ENCODE measurements at regions not wholly inside any gene's neighbourhood (a gene's known extent, or its start where the extent isn't known, plus 50 kb on each side); places are given as distances from the start of the nearest gene placed in this dataset.
A peak's percentile ranks its signal among the peaks of the same experiment; 100 is the strongest.

- no peak overlapping the region for H3K27ac ChIP-seq (ENCODE audit: low read length)
Observed at GRCh38 chr9:38229504-38230155, 160.6 kb upstream of the SHB start.

GRCh38 chr9:38229104-38229500 lies 160.1 kb upstream of the SHB start:
- no peak overlapping the region for H3K9ac ChIP-seq (ENCODE audit: low read length)
- no peaks in the 10 kb centered on the region for H3K36me3 ChIP-seq (replicated peaks; ENCODE audit: low read depth, low read length)
- H3K27me3 ChIP-seq (ENCODE audit: low read depth, low read length) = peaks cover 11% of the 10 kb centered on the region; the same call in 1 of the 2 replicates
- TF ChIP-seq CTCF (IDR thresholded peaks at IDR 0.05; ENCODE audit: low read depth, low read length) (no peak), EZH2phosphoT487 (IDR thresholded peaks at IDR 0.05; ENCODE audit: low read depth) (no peak)
- H3K4me1 ChIP-seq (ENCODE audit: low read length) = peaks cover 19% of the 10 kb centered on the region
- H3K4me3 ChIP-seq (ENCODE audit: low read length) = no peak overlapping the region
- H4K20me1 ChIP-seq (ENCODE audit: insufficient read depth, low read length) = no peaks in the 10 kb centered on the region
- no peak overlapping the region for H3K4me2 ChIP-seq (ENCODE audit: low read length)
- H2AFZ ChIP-seq (ENCODE audit: low read depth, low read length) = no peak overlapping the region
- no peak overlapping the region for H3K27ac ChIP-seq (ENCODE audit: low read length)
- no peaks in the 10 kb centered on the region for H3K79me2 ChIP-seq (ENCODE audit: low read length)
- H3K9me3 ChIP-seq (ENCODE audit: insufficient read depth, low read length) = no peaks in the 10 kb centered on the region

More at GRCh38 chr9:38229504-38230155, 160.6 kb upstream of the SHB start:
- Histone ChIP-seq H3K36me3 (replicated peaks; ENCODE audit: low read depth, low read length) (no peaks in the 10 kb centered on the region), H3K4me3 (ENCODE audit: low read length) (no peak overlapping the region), H3K9me3 (ENCODE audit: insufficient read depth, low read length) (no peaks in the 10 kb centered on the region), H3K4me1 (ENCODE audit: low read length) (peaks cover 19% of the 10 kb centered on the region), H3K27me3 (ENCODE audit: low read depth, low read length) (peaks cover 11% of the 10 kb centered on the region; the same call in 1 of the 2 replicates), H3K4me2 (ENCODE audit: low read length) (no peak overlapping the region), H4K20me1 (ENCODE audit: insufficient read depth, low read length) (no peaks in the 10 kb centered on the region), H2AFZ (ENCODE audit: low read depth, low read length) (no peak overlapping the region), H3K79me2 (ENCODE audit: low read length) (no peaks in the 10 kb centered on the region), H3K9ac (ENCODE audit: low read length) (no peak overlapping the region)
- no peak for TF ChIP-seq EZH2phosphoT487 (IDR thresholded peaks at IDR 0.05; ENCODE audit: low read depth)
- no peak for TF ChIP-seq CTCF (IDR thresholded peaks at IDR 0.05; ENCODE audit: low read depth, low read length)

DNA sequence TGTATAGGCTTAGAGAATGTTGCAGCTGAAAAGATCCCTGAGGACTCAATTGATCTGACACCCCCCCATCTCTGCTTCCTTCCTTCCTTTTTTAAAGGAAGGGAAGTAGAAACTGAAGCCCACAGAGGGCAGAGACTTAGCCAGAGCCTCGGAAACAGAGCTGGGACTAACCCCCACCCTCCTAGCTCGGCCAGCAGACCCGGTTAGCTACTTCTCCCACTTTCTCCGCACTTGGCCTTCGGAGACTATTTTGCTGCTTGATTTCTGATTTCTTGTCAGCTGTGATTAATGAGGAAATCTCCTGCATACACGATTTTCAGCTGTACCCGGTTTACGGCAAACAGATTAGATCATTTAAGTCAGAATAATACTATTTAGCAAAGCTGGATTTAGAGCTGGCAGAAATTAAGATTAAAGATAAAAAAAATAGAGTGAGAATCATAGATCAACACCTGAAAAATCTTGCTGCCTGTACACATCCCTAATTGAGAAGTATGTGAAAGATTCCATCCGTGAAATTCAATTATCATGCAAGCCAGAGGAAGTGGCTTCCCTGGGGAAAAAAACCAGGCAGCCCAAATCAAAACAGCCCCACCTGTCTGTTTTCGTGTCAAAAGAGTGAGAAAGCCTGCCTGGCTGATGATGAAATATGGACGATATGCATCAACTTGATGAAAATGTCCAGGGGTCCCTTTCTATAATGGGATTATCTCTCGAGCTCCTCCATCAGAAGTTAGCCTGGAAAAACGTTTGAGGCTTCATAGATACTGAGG lies 159.5 kb upstream of the SHB start:
- H3K27me3 ChIP-seq (ENCODE audit: low read depth, low read length) = peaks cover 11% of the 10 kb centered on the region; the same call in 1 of the 2 replicates

More for the DNA sequence above, 159.5 kb upstream of the SHB start:
- peaks cover 19% of the 10 kb centered on the region for H3K4me1 ChIP-seq (ENCODE audit: low read length)
- no peaks in the 10 kb centered on the region for H3K36me3 ChIP-seq (replicated peaks; ENCODE audit: low read depth, low read length)
- H3K9me3 ChIP-seq (ENCODE audit: insufficient read depth, low read length) = no peaks in the 10 kb centered on the region
- no peak overlapping the region for H2AFZ ChIP-seq (ENCODE audit: low read depth, low read length)
- no peaks in the 10 kb centered on the region for H4K20me1 ChIP-seq (ENCODE audit: insufficient read depth, low read length)
- H3K27ac ChIP-seq (ENCODE audit: low read length) = no peak overlapping the region
- no peak overlapping the region for H3K9ac ChIP-seq (ENCODE audit: low read length)
- no peaks in the 10 kb centered on the region for H3K79me2 ChIP-seq (ENCODE audit: low read length)
- no peak for TF ChIP-seq EZH2phosphoT487 (IDR thresholded peaks at IDR 0.05; ENCODE audit: low read depth)
- TF ChIP-seq CTCF (IDR thresholded peaks at IDR 0.05; ENCODE audit: low read depth, low read length) = no peak
- H3K4me2 ChIP-seq (ENCODE audit: low read length) = peak overlapping the region; percentile 99
- peak overlapping the region; percentile 85; the same call in 1 of the 2 replicates for H3K4me3 ChIP-seq (ENCODE audit: low read length)

Data from OCI-LY3 (cell line).